OCI-LY1 (cell line): ENCODE measurements at regions not wholly inside any gene's neighbourhood (a gene's known extent, or its start where the extent isn't known, plus 50 kb on each side); places are given as distances from the start of the nearest gene placed in this dataset.

Source experiments
- H2AFZ ChIP-seq: fragments of 200-600 bp; sonication (generic), shearing (Covaris generic); 2 replicates; pipeline ENCODE4 v1.6.0; 2014; ENCODE audit warnings: antibody characterized with exemption, mild to moderate bottlenecking, low read length
- H3F3A ChIP-seq: fragments of 200-600 bp; sonication (generic), shearing (Covaris generic); 2 replicates; pipeline ENCODE4 v1.6.0; 2014; ENCODE audit warnings: mild to moderate bottlenecking, antibody characterized with exemption, low read length, moderate library complexity; ENCODE audit not compliant: insufficient read depth
- H3K27ac ChIP-seq: fragments of 200-600 bp; sonication (generic); 2 replicates; pipeline ENCODE4 v1.5.1; 2014; ENCODE audit warnings: low read length, mixed run types, mild to moderate bottlenecking, low read depth; ENCODE audit not compliant: poor library complexity, severe bottlenecking
- H3K27me3 ChIP-seq: fragments of 200-600 bp; sonication (generic); 2 replicates; pipeline ENCODE4 v1.6.0; 2014; ENCODE audit warnings: antibody characterized with exemption, mild to moderate bottlenecking, low read length, moderate library complexity; ENCODE audit not compliant: insufficient read depth
- H3K36me3 ChIP-seq: fragments of 200-600 bp; sonication (generic); 2 replicates; pipeline ENCODE4 v1.6.1; 2014; ENCODE audit warnings: mild to moderate bottlenecking, antibody characterized with exemption, low read length, moderate library complexity, mixed read lengths; ENCODE audit not compliant: insufficient read depth
- H3K4me1 ChIP-seq: fragments of 200-600 bp; sonication (generic); 2 replicates; pipeline ENCODE4 v1.5.1; 2014; ENCODE audit warnings: mild to moderate bottlenecking, low read length, moderate library complexity; ENCODE audit not compliant: insufficient read depth, severe bottlenecking
- H3K4me2 ChIP-seq: fragments of 200-600 bp; sonication (generic), shearing (Covaris generic); 2 replicates; pipeline ENCODE4 v1.6.1; 2014; ENCODE audit warnings: low read length
- H3K4me3 ChIP-seq: fragments of 200-600 bp; sonication (generic); 2 replicates; pipeline ENCODE4 v1.5.1; 2014; ENCODE audit warnings: low read length, low read depth, mild to moderate bottlenecking, mixed read lengths; ENCODE audit not compliant: poor library complexity, severe bottlenecking
- H3K79me2 ChIP-seq: fragments of 200-600 bp; shearing (Covaris generic); 2 replicates; pipeline ENCODE4 v1.6.1; 2016; ENCODE audit warnings: mixed run types, low read length, mixed read lengths; ENCODE audit not compliant: insufficient read depth
- H3K9ac ChIP-seq: fragments of 200-600 bp; sonication (generic), shearing (Covaris generic); 2 replicates; pipeline ENCODE4 v1.6.1; 2014; ENCODE audit warnings: mild to moderate bottlenecking, low read length, mixed read lengths
- H3K9me2 ChIP-seq: fragments of 200-600 bp; sonication (generic), shearing (Covaris generic); 2 replicates; pipeline ENCODE4 v1.6.1; 2014; ENCODE audit warnings: low read depth, mild to moderate bottlenecking, low read length, mixed read lengths
- H3K9me3 ChIP-seq: fragments of 200-600 bp; shearing (Covaris generic); 2 replicates; pipeline ENCODE4 v1.6.1; 2014; ENCODE audit warnings: low read length, mixed read lengths
- H4K20me1 ChIP-seq: fragments of 200-600 bp; sonication (generic), shearing (Covaris generic); 2 replicates; pipeline ENCODE4 v1.6.0; 2016; ENCODE audit warnings: mild to moderate bottlenecking, low read length; ENCODE audit not compliant: insufficient read depth
- EZH2 ChIP-seq: fragments of 200-600 bp; sonication (generic), shearing (Covaris generic); IDR thresholded peaks from 2 replicates; pipeline ENCODE4 v1.8.0; 2017; ENCODE audit warnings: borderline replicate concordance, mixed run types, mild to moderate bottlenecking, antibody characterized with exemption, low read length, moderate library complexity, mixed read lengths
- TF ChIP-seq, protein P1 (sequence below): fragments of 200-600 bp; sonication (generic), shearing (Covaris generic); IDR thresholded peaks from 2 replicates; pipeline ENCODE4 v1.5.1; 2017; ENCODE audit warnings: mild to moderate bottlenecking, antibody characterized with exemption, low read length, moderate library complexity, mixed read lengths

DNA sequence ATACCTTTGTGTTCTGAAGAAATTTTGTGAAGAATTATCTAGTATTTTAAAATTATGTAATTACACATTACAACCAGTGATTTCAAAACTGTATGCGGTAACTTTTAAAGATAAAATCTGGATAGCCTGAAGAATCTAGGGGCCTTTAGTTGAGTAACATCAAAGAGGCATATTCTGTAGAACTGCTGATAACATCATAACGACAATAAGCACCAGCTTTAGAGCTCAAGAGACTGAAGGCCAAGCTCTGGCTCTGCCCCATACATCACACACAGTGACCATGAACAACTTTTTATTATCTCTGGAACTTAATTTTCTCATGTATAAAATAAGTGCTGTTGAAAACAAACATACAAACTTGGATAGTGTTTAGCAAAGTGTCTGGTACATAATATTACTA, 121.1 kb upstream of the RHOBTB1 start:
- no peak overlapping the region for H3K9ac ChIP-seq
- H3K4me2 ChIP-seq, result no peak overlapping the region
- no peaks in the 10 kb centered on the region for H3K9me2 ChIP-seq
- H3K9me3 ChIP-seq, result no peaks in the 10 kb centered on the region
- TF ChIP-seq, protein P1, sequence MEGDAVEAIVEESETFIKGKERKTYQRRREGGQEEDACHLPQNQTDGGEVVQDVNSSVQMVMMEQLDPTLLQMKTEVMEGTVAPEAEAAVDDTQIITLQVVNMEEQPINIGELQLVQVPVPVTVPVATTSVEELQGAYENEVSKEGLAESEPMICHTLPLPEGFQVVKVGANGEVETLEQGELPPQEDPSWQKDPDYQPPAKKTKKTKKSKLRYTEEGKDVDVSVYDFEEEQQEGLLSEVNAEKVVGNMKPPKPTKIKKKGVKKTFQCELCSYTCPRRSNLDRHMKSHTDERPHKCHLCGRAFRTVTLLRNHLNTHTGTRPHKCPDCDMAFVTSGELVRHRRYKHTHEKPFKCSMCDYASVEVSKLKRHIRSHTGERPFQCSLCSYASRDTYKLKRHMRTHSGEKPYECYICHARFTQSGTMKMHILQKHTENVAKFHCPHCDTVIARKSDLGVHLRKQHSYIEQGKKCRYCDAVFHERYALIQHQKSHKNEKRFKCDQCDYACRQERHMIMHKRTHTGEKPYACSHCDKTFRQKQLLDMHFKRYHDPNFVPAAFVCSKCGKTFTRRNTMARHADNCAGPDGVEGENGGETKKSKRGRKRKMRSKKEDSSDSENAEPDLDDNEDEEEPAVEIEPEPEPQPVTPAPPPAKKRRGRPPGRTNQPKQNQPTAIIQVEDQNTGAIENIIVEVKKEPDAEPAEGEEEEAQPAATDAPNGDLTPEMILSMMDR, result no peak
- TF ChIP-seq EZH2, result no peak
- no peaks in the 10 kb centered on the region for H3K79me2 ChIP-seq
- no peak overlapping the region for H3K4me3 ChIP-seq
- no peaks in the 10 kb centered on the region for H3K36me3 ChIP-seq
- H3K27ac ChIP-seq, result no peak overlapping the region
- no peaks in the 10 kb centered on the region for H3K4me1 ChIP-seq
- no peak overlapping the region for H2AFZ ChIP-seq
- no peaks in the 10 kb centered on the region for H4K20me1 ChIP-seq
- no peaks in the 10 kb centered on the region for H3F3A ChIP-seq
- H3K27me3 ChIP-seq, result no peaks in the 10 kb centered on the region

DNA sequence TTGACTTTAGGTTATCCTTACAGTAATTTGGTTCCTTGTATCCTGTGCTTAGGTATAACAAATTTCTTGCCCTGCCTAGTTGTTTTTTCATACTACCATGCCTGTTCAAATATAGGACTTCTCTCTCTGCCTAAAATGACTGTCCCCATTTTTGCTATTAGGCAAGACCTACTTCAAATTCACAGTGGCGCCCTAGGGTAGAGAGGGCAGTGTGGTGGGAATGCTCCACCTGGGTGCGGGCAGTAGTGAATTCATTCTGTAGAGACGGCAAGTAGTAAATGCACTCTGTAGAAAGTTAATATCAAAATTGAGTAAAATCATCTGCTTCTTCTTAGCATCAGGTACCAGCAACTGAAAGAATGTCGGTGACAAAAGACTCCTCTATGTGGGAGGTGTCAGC, 120.4 kb upstream of the RHOBTB1 start:
- TF ChIP-seq, protein P1, result no peak
- no peak for TF ChIP-seq EZH2
- Histone ChIP-seq H3K27ac (no peak overlapping the region), H3F3A (no peaks in the 10 kb centered on the region), H3K9ac (no peak overlapping the region), H2AFZ (no peak overlapping the region), H3K27me3 (no peaks in the 10 kb centered on the region), H3K9me3 (no peaks in the 10 kb centered on the region), H3K4me3 (no peak overlapping the region), H3K4me2 (no peak overlapping the region), H3K4me1 (no peaks in the 10 kb centered on the region), H4K20me1 (no peaks in the 10 kb centered on the region), H3K36me3 (no peaks in the 10 kb centered on the region), H3K79me2 (no peaks in the 10 kb centered on the region), H3K9me2 (no peaks in the 10 kb centered on the region)

DNA sequence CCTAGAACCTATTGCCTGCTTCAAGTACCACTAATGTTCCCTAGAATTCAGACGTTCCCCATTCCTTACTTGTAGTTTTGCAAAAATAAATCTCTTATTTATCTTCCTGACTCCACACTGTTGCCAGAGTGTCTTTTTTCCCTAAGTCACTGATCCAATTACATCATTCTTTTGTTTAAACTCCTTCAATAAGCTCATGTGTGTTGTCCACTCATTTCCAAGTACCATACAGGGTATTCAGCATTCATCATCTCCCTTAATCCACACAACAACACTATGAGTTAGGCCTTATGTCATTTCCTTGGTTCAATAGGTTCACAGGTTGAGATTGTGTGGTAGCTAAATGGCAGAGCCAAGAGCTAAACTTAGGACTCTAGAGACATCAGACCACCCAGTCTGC, 119.9 kb upstream of the RHOBTB1 start:
- TF ChIP-seq EZH2, result no peak
- TF ChIP-seq, protein P1, result no peak
- no peaks in the 10 kb centered on the region for H3F3A ChIP-seq
- no peak overlapping the region for H3K4me2 ChIP-seq
- H3K9ac ChIP-seq, result no peak overlapping the region
- no peak overlapping the region for H2AFZ ChIP-seq
- no peak overlapping the region for H3K4me3 ChIP-seq
- no peaks in the 10 kb centered on the region for H3K9me2 ChIP-seq
- H3K4me1 ChIP-seq, result no peaks in the 10 kb centered on the region
- H3K36me3 ChIP-seq, result no peaks in the 10 kb centered on the region
- H3K9me3 ChIP-seq, result no peaks in the 10 kb centered on the region
- no peaks in the 10 kb centered on the region for H3K27me3 ChIP-seq
- H4K20me1 ChIP-seq, result no peaks in the 10 kb centered on the region
- no peak overlapping the region for H3K27ac ChIP-seq
- no peaks in the 10 kb centered on the region for H3K79me2 ChIP-seq
